ENCODE measurements at regions not wholly inside any gene's neighbourhood (a gene's known extent, or its start where the extent isn't known, plus 50 kb on each side); places are given as distances from the start of the nearest gene placed in this dataset.

GRCh38 chr20:24720957-24721356, 228.1 kb upstream of the CST7 start:
- TF ChIP-seq CTCF (conservative IDR thresholded peaks at IDR 0.05 in 1 of 2, IDR thresholded peaks at IDR 0.05 in 1 of 2; ENCODE audit: extremely low read depth in 1 of 2, insufficient read depth in 1 of 2, low read depth in 1 of 2, low read length in 2 of 2) (no peak), EZH2 (IDR thresholded peaks at IDR 0.05; ENCODE audit: borderline replicate concordance, low read length) (no peak)
